Glomerular endothelial cell (primary cell): ENCODE measurements at regions not wholly inside any gene's neighbourhood (a gene's known extent, or its start where the extent isn't known, plus 50 kb on each side); places are given as distances from the start of the nearest gene placed in this dataset.
"Not testable (repeated sequence)": the region's sequence is repeated elsewhere in the genome, so short reads cannot be mapped to it uniquely, and the experiment has no call there.

Experiments used
- DNase-seq: peaks from one replicate; pipeline ENCODE4 v3.0.0-alpha.2; 2011; ENCODE audit warnings: low read depth, low spot score; ENCODE audit errors: extremely low read depth

DNA sequence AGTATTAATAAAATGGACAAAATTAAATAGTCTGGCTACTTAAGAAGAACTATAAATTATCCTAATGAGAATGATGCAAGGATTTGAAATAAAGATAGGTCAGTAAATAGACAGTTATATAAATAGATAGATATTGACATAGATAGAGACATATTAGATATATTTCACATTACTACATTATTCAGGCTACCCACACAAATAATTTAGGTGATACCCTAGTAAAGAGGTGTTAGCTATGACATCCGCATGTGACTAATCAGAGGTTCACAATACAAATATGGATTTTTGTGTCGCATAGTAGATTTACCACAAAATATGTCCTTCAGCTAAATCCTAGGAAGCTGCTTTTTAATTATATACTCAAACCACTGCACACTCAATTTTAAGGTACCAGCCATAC is 729.0 kb upstream of the ANO3 start:
- no peak for DNase-seq

DNA sequence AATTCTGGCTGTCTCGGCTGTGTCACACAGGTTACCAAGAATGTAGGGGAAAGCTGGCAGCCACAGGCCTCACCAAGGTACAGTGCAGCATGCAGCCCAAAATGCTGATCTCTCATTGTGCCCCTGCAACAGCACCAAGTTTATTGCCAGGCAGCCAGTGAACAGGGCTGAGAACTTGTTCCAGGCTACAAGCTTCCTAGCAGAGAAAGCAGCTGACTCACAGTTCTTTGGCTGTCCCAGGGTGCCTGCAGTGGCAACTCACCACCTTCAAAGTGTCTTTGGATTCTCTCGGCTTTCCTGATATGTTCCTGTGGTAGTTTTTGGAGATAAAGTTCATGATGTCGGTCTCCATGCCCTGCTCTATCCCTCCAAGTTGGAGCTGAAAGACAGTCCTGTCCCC is 719.1 kb upstream of the ANO3 start:
- no peak for DNase-seq

DNA sequence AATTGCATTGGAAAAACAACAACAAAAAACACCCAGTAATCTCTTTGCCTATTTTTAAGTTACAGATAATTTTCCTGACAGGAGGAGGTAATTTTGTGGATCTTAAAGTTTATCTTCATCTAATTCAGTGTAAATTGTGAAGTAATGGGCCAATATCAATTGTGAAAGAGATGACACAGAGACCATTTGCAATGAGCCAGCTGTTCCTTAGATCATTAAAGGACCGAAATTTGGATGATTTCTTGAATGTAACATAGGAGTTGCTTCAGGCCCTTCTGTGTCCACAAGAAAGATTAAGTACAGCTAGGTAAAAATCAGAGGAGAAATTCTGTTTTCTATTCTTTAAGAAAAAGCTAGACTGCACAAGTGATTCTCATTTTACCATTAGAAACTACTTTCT is 718.5 kb upstream of the ANO3 start:
- no peak for DNase-seq

GRCh38 chr11:25613865-25614264 is 718.1 kb upstream of the ANO3 start:
- no peak for DNase-seq

DNA sequence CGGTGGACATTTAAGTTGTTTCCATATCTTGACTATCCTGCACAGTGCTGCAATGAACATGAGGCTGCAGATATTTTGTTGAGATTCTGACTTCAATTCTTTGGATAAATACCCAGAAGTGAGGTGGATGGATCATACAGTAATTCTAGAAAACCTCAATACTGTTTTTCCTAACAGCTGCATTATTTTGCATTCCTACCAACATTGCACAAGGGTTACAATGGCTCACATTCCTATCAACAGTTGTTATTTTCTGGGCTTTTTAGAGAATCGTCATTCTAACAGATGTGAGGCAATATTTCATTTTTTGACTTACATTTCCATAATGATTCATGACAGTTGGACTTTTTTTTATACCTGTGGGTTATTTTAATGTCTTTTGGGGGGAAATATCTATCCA is 716.9 kb upstream of the ANO3 start:
- no peak for DNase-seq

- DNase-seq, result no peak
These were observed 716.1 kb upstream of the ANO3 start for GRCh38 chr11:25615841-25616240.

- no peak for DNase-seq
These were observed 706.8 kb upstream of the ANO3 start for GRCh38 chr11:25625094-25625493.

DNA sequence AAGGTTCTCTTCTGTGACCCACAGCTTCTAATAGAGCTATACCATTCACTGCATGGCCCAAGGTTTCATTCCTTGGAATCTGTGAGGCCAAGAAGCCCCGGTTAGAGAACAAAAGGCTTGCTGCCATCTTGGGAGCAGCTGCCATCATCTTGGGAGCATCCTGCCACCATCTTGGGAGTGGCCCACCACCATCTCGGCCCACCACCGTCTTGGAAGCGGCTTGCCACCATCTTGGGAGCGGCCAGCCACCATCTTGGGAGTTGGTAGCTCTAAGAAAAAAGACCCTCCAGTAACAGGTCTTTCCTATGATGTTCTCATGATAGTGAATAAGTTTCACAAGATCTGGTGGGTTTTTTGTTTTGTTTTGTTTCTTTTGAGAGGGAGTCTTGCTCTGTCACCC is 703.9 kb upstream of the ANO3 start:
- DNase-seq, result no peak

GRCh38 chr11:25633230-25633629 is 698.7 kb upstream of the ANO3 start:
- no peak for DNase-seq

- not testable (repeated sequence) for DNase-seq
These were observed 682.7 kb upstream of the ANO3 start for GRCh38 chr11:25649220-25649619.

DNA sequence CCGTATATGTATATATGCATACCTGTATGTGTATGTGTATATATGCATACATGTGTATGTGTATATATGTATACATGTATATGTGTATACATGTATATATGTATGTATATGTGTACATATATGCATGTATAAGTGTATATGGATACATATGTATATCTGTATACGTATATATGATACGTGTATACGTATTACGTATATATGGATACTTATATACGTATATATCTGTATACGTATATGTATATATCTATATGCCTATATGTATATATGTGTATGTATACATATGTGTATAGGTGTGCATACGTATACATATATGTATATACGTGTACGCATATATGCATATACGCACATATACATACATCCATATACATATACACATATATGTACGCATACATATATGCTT is 681.6 kb upstream of the ANO3 start:
- no peak for DNase-seq

GRCh38 chr11:25655636-25656035 is 676.3 kb upstream of the ANO3 start:
- no peak for DNase-seq

DNA sequence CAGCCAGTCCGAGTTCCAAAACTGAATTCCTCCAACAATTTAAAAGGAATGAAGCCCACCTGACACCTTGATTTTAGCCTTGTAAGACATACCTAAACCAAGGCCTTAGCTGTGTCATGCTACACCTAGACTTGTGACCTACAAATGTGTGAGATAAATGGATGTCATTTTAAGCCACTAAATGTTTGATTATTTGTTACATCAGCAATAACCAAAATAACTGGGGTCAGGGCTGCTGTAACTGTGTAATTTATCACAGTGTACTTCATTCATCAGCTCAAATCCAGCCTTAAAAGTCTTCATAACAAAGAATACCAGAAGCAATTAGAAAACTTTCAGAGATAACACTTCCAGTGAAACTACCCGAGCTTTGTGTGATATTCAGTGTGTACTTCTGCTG is 673.0 kb upstream of the ANO3 start:
- DNase-seq, result no peak

GRCh38 chr11:25659706-25660105 is 672.2 kb upstream of the ANO3 start:
- DNase-seq, result no peak

DNA sequence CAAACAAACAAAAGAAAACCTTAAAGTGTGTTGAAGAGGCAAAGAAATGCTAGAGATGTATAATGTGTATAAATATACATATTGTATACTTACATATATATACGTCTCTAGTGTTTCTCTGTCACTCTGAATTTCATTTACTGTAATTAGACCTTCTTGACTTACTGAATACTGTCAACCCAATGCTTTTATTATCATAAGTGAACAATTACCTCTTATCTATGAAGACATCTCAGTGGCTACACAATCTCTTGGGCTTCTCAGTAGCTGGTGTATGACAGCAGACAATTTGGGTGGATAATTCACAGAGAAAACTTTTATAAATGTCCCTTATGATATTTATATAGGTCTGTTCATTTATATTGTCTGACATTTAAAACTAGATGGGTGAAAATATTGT is 664.1 kb upstream of the ANO3 start:
- DNase-seq, result no peak

- no peak for DNase-seq
These were observed 640.0 kb upstream of the ANO3 start for GRCh38 chr11:25691959-25692358.

- DNase-seq, result no peak
These were observed 629.5 kb upstream of the ANO3 start for GRCh38 chr11:25702417-25702816.

DNA sequence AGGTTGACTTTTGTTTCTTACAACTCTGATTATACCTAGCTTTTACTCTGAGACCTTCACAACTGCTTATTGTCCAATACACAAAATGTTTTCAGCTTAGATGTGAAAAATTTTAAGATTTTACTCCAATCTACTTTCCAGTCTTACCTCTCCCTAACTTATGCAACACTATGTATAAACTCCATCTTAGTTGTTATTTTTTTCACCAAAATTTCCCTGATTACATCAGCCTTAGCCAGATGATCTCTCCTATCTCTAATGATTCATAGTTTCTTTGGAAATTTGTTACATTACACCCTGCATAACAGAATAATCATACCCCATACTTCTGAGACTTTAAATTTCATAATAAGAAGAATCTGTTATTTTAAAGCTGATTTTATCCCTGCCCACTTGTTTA is 621.0 kb upstream of the ANO3 start:
- DNase-seq, result no peak

DNA sequence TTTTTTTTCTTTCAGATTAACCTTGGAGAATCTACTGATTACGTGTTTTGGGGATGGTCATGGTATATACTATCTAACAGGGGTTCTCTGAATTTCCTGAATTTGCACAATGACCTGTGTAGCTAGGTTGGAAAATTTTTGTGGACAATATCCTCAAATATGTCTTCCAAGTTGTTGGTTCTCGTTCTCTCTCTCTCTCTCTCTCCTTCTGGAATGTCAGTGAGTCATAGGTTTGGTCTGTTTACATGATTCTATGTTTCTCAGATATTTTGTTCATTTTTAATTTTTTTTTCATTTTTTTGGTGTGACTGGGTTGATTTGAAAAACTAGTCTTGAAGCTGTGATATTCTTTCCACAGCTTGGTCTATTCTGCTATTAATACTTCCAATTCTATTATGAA is 604.0 kb upstream of the ANO3 start:
- DNase-seq, result no peak

GRCh38 chr11:25730230-25730629 is 601.7 kb upstream of the ANO3 start:
- no peak for DNase-seq

DNA sequence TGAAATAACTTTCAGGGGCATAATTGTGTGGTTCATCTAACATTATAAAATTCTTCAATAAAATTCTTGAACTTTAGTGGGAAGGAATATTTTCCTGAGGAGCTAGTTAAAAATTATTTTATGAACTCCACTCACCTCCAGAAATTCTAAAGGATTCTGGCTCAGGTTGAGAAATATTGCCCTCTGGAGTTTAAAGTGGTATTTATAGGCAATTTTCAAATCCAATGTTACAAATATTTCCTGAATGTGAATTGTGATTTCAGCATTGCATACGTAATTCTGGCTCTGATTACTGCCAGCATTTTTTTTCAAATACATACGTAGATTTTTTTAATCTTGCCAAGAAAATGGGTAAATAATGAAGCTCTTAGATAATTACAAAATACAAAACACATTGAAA is 598.2 kb upstream of the ANO3 start:
- no peak for DNase-seq

DNA sequence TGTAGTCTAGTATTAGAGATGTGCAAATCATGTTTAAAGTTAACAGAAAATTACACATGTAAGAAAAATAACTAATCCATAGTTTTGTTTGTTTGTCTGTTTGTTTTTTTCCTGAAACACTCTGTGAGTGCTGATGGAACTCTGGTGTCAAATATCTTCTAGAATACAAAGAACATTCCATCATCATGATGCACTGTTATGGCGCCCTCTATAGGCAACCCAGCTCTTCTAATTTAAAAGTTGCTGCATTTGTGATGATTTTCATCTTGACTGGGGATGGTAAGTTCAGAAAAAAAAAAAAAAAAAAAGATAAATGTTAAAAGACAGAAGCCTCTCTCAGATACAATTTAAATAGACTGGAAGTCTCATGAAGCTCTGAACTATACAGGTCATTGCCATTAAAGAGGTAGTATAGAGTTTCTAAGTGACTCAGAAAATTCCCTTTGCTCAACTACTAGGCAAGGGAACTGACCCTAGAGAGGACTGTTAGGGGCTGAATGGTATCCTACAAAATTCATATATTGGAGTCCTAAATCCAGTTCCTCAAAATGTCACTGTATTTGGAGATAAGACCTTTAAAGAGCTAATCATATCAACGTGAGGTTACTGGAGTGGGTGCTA is 597.2 kb upstream of the ANO3 start:
- peak; percentile 20 for DNase-seq

GRCh38 chr11:25737071-25737675 is 594.8 kb upstream of the ANO3 start:
- no peak for DNase-seq
